IPS-18c (cell line): ENCODE measurements at regions not wholly inside any gene's neighbourhood (a gene's known extent, or its start where the extent isn't known, plus 50 kb on each side); places are given as distances from the start of the nearest gene placed in this dataset.

Experiments
- H3K4me3 ChIP-seq: 2 replicates; pipeline ENCODE4 v1.7.0; 2013; ENCODE audit warnings: low read depth, mild to moderate bottlenecking, low read length, moderate library complexity; ENCODE audit not compliant: insufficient read depth
- H3K9me3 ChIP-seq: one replicate; pipeline ENCODE4 v1.6.1; 2013; ENCODE audit warnings: mild to moderate bottlenecking, low read length, moderate library complexity; ENCODE audit not compliant: control insufficient read depth, insufficient read depth

- Histone ChIP-seq H3K9me3 (no peaks in the 10 kb centered on the region), H3K4me3 (no peak overlapping the region)
These were observed 75.9 kb upstream of the SPRED1 start for GRCh38 chr15:38176691-38177090.

- H3K9me3 ChIP-seq = no peaks in the 10 kb centered on the region
These were observed 69.7 kb upstream of the SPRED1 start for GRCh38 chr15:38182900-38183299.

GRCh38 chr15:38186507-38186906, 66.1 kb upstream of the SPRED1 start:
- H3K9me3 ChIP-seq = no peaks in the 10 kb centered on the region
- no peak overlapping the region for H3K4me3 ChIP-seq

More at GRCh38 chr15:38182900-38183299, 69.7 kb upstream of the SPRED1 start:
- H3K4me3 ChIP-seq = no peak overlapping the region

- H3K9me3 ChIP-seq = no peaks in the 10 kb centered on the region
- no peak overlapping the region for H3K4me3 ChIP-seq
These were observed 64.9 kb upstream of the SPRED1 start for GRCh38 chr15:38187630-38188313.

- no peaks in the 10 kb centered on the region for H3K9me3 ChIP-seq
- no peak overlapping the region for H3K4me3 ChIP-seq
These were observed 62.9 kb upstream of the SPRED1 start for GRCh38 chr15:38189671-38190295.

- H3K9me3 ChIP-seq = no peaks in the 10 kb centered on the region
- no peak overlapping the region for H3K4me3 ChIP-seq
These were observed 62.1 kb upstream of the SPRED1 start for GRCh38 chr15:38190501-38190900.

- Histone ChIP-seq H3K4me3 (no peak overlapping the region), H3K9me3 (no peaks in the 10 kb centered on the region)
These were observed 60.1 kb upstream of the SPRED1 start for GRCh38 chr15:38192496-38192895.

GRCh38 chr15:38193496-38193895, 59.1 kb upstream of the SPRED1 start:
- Histone ChIP-seq H3K4me3 (no peak overlapping the region), H3K9me3 (no peaks in the 10 kb centered on the region)

- H3K4me3 ChIP-seq = no peak overlapping the region
- no peaks in the 10 kb centered on the region for H3K9me3 ChIP-seq
These were observed 57.3 kb upstream of the SPRED1 start for GRCh38 chr15:38195191-38195901.

- no peak overlapping the region for H3K4me3 ChIP-seq
- H3K9me3 ChIP-seq = no peaks in the 10 kb centered on the region
These were observed 56.6 kb upstream of the SPRED1 start for GRCh38 chr15:38196076-38196475.

GRCh38 chr15:38197553-38197952, 55.1 kb upstream of the SPRED1 start:
- Histone ChIP-seq H3K4me3 (no peak overlapping the region), H3K9me3 (no peaks in the 10 kb centered on the region)

GRCh38 chr15:38201714-38202113, 50.9 kb upstream of the SPRED1 start:
- H3K9me3 ChIP-seq = no peaks in the 10 kb centered on the region
- no peak overlapping the region for H3K4me3 ChIP-seq

GRCh38 chr15:38202361-38202760, 50.3 kb upstream of the SPRED1 start:
- no peaks in the 10 kb centered on the region for H3K9me3 ChIP-seq
- no peak overlapping the region for H3K4me3 ChIP-seq
